Keratinocyte (primary cell): ENCODE measurements at regions not wholly inside any gene's neighbourhood (a gene's known extent, or its start where the extent isn't known, plus 50 kb on each side); places are given as distances from the start of the nearest gene placed in this dataset.

Experiments
- DNase-seq: peaks from one replicate; pipeline ENCODE4 v3.0.0-alpha.2; 2011; ENCODE audit warnings: low read depth, missing footprints, low spot score
- FAIRE-seq: peaks from 2 replicates; lab custom pipeline; 2011; peaks lifted over from hg19 to GRCh38; lab: Jason Lieb, UNC
- H2AFZ ChIP-seq: 2 replicates; pipeline ENCODE4 v1.6.0; 2012; ENCODE audit warnings: low read length, control low read depth, inconsistent platforms; ENCODE audit not compliant: control insufficient read depth
- H3K27ac ChIP-seq: 2 replicates; pipeline ENCODE4 v1.5.1; 2011; ENCODE audit warnings: low read length; ENCODE audit not compliant: control insufficient read depth, insufficient read depth
- H3K27me3 ChIP-seq: 3 replicates; pipeline ENCODE4 v1.6.0; 2011; ENCODE audit warnings: low read length; ENCODE audit not compliant: control insufficient read depth, insufficient read depth; ENCODE audit errors: extremely low read depth
- H3K36me3 ChIP-seq, 2 experiments: 2 replicates in 1 of 2; 3 replicates in 1 of 2; pipeline ENCODE4 v1.5.1; 2011; ENCODE audit warnings: low read length in 2 of 2, mild to moderate bottlenecking in 1 of 2; ENCODE audit not compliant: control insufficient read depth in 2 of 2, insufficient read depth in 2 of 2; ENCODE audit errors: extremely low read depth in 1 of 2
- H3K4me1 ChIP-seq: 3 replicates; pipeline ENCODE4 v1.5.1; 2011; ENCODE audit warnings: low read length; ENCODE audit not compliant: control insufficient read depth, insufficient read depth; ENCODE audit errors: extremely low read depth
- H3K4me2 ChIP-seq: 3 replicates; pipeline ENCODE4 v1.6.0; 2011; ENCODE audit warnings: low read depth, low read length; ENCODE audit not compliant: control insufficient read depth, insufficient read depth; ENCODE audit errors: extremely low read depth
- H3K4me3 ChIP-seq, 3 experiments: fragments of 200-600 bp in 1 of 3; sonication (generic) in 1 of 3; 2 replicates in 2 of 3; 3 replicates in 1 of 3; pipeline ENCODE4 v1.5.1; 2011 to 2016; ENCODE audit warnings: low read length in 3 of 3, mild to moderate bottlenecking in 3 of 3, control low read depth in 2 of 3, inconsistent platforms in 1 of 3, low read depth in 1 of 3, mixed read lengths in 1 of 3, mixed run types in 1 of 3, moderate library complexity in 1 of 3; ENCODE audit not compliant: control insufficient read depth in 2 of 3, insufficient read depth in 2 of 3; ENCODE audit errors: extremely low read depth in 1 of 3
- H3K79me2 ChIP-seq: 2 replicates; pipeline ENCODE4 v1.6.0; 2012; ENCODE audit warnings: low read length; ENCODE audit not compliant: control insufficient read depth, insufficient read depth
- H3K9ac ChIP-seq: 3 replicates; pipeline ENCODE4 v1.6.0; 2011; ENCODE audit warnings: low read length; ENCODE audit not compliant: control insufficient read depth, insufficient read depth; ENCODE audit errors: extremely low read depth
- H3K9me1 ChIP-seq: 3 replicates; pipeline ENCODE4 v1.6.0; 2011; ENCODE audit warnings: low read length; ENCODE audit not compliant: control insufficient read depth, insufficient read depth; ENCODE audit errors: extremely low read depth
- H3K9me3 ChIP-seq: 2 replicates; pipeline ENCODE4 v1.5.1; 2012; ENCODE audit warnings: low read depth, low read length; ENCODE audit not compliant: control insufficient read depth
- H4K20me1 ChIP-seq: 3 replicates; pipeline ENCODE4 v1.6.0; 2011; ENCODE audit warnings: low read length; ENCODE audit not compliant: control insufficient read depth, insufficient read depth; ENCODE audit errors: extremely low read depth
- EZH2 ChIP-seq: IDR thresholded peaks from one replicate; pipeline ENCODE4 v1.6.1; 2012; ENCODE audit warnings: inconsistent platforms, mild to moderate bottlenecking, low read length, moderate library complexity
- dilution Hi-C: fragments of 300-500 bp; cut with MboI; formaldehyde crosslinking; loops from one replicate; pipeline ENCODE4 v1.7.0; 2020; ENCODE audit warnings: low sequenced_read_pairs; ENCODE audit not compliant: extremely low pct_ligation_motif_present
- TF ChIP-seq, protein P1 (sequence below), 3 experiments: IDR thresholded peaks in 1 of 3; conservative IDR thresholded peaks in 1 of 3; optimal IDR thresholded peaks in 1 of 3; 2 replicates in 2 of 3; 3 replicates in 1 of 3; pipeline versions ENCODE3 to v1.5.1; 2011; ENCODE audit warnings: low read length in 3 of 3, mild to moderate bottlenecking in 3 of 3, moderate library complexity in 2 of 3, control low read depth in 1 of 3, inconsistent platforms in 1 of 3; ENCODE audit not compliant: insufficient read depth in 2 of 3; ENCODE audit errors: extremely low read depth in 1 of 3

DNA sequence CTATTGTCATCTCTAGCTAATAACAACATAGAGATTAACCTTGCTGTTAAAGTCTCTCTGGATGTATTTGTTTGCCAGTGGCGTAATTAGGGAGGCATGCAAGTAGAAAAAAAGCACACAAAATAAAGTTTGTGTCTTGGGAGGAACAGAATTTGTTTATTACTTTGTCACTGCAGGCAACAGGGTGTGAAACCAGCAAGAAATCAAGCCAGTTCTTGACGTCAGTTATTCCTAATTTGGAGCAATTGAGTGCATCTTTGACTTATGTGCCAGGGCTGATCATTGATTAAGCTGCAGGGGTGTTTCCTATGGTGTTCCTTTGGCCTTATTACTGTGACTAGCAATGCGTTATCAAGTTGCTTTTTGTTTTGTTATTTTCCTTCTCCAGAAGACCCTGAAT is 751.0 kb downstream of the KCNA4 start:
- Histone ChIP-seq H4K20me1 (no peaks in the 10 kb centered on the region), H3K27me3 (no peaks in the 10 kb centered on the region), H3K9me3 (no peaks in the 10 kb centered on the region), H2AFZ (no peak overlapping the region), H3K27ac (no peak overlapping the region), H3K9me1 (no peaks in the 10 kb centered on the region), H3K4me2 (no peak overlapping the region), H3K79me2 (no peaks in the 10 kb centered on the region), H3K36me3 (no peaks in the 10 kb centered on the region), H3K4me3 (no peak overlapping the region), H3K4me1 (no peaks in the 10 kb centered on the region), H3K9ac (no peak overlapping the region)
- dilution Hi-C loops: no loop called here
- FAIRE-seq (no peak), DNase-seq (no peak)
- TF ChIP-seq, protein P1, sequence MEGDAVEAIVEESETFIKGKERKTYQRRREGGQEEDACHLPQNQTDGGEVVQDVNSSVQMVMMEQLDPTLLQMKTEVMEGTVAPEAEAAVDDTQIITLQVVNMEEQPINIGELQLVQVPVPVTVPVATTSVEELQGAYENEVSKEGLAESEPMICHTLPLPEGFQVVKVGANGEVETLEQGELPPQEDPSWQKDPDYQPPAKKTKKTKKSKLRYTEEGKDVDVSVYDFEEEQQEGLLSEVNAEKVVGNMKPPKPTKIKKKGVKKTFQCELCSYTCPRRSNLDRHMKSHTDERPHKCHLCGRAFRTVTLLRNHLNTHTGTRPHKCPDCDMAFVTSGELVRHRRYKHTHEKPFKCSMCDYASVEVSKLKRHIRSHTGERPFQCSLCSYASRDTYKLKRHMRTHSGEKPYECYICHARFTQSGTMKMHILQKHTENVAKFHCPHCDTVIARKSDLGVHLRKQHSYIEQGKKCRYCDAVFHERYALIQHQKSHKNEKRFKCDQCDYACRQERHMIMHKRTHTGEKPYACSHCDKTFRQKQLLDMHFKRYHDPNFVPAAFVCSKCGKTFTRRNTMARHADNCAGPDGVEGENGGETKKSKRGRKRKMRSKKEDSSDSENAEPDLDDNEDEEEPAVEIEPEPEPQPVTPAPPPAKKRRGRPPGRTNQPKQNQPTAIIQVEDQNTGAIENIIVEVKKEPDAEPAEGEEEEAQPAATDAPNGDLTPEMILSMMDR (optimal IDR thresholded peaks at IDR 0.05 in 1 of 3, IDR thresholded peaks at IDR 0.05 in 1 of 3, conservative IDR thresholded peaks at IDR 0.05 in 1 of 3; ENCODE audit: extremely low read depth in 1 of 3, insufficient read depth in 2 of 3, low read length in 3 of 3): no peak
- no peak for TF ChIP-seq EZH2

DNA sequence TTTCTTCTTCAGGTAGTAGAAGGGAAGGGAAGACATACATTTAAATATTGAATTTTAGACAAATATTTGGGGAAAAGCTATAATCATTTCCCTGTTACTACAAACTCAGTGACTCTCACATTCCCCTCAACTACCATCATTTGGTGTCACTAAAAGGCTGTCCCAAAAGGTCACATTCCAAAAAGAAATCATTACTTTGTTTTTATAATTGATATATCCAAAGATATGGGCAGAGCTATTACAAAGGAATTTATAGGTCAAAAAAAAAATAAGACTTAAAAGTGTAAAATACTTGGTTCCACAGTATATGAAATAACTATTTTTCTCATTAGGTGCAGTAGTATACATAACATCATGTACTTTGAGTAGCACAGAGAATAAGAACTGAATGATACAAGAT is 751.4 kb downstream of the KCNA4 start:
- no peak for FAIRE-seq
- Histone ChIP-seq H3K9me3 (no peaks in the 10 kb centered on the region), H3K79me2 (no peaks in the 10 kb centered on the region), H3K9me1 (no peaks in the 10 kb centered on the region), H3K4me3 (no peak overlapping the region), H3K4me1 (no peaks in the 10 kb centered on the region), H2AFZ (no peak overlapping the region), H3K27ac (no peak overlapping the region), H3K36me3 (no peaks in the 10 kb centered on the region), H3K9ac (no peak overlapping the region), H3K4me2 (no peak overlapping the region), H3K27me3 (no peaks in the 10 kb centered on the region), H4K20me1 (no peaks in the 10 kb centered on the region)
- TF ChIP-seq, protein P1 (optimal IDR thresholded peaks at IDR 0.05 in 1 of 3, IDR thresholded peaks at IDR 0.05 in 1 of 3, conservative IDR thresholded peaks at IDR 0.05 in 1 of 3; ENCODE audit: extremely low read depth in 1 of 3, insufficient read depth in 2 of 3, low read length in 3 of 3): no peak
- TF ChIP-seq EZH2: no peak
- no peak for DNase-seq
- dilution Hi-C loops: no loop called here
